Stomach (tissue), 4 donors: ENCODE measurements at regions not wholly inside any gene's neighbourhood (a gene's known extent, or its start where the extent isn't known, plus 50 kb on each side); places are given as distances from the start of the nearest gene placed in this dataset.
"Not testable (repeated sequence)": the region's sequence is repeated elsewhere in the genome, so short reads cannot be mapped to it uniquely, and the experiment has no call there.

ENCODE experiments used
- CTCF ChIP-seq, 7 experiments: fragments of 450-650 bp in 4 of 7; fragments of 200-600 bp in 3 of 7; sonication (generic) in 3 of 7; IDR thresholded peaks; one replicate each; pipeline ENCODE4 v1.5.1; 2016 to 2019; ENCODE audit warnings: antibody characterized with exemption in 7 of 7, control low read depth in 2 of 7, mild to moderate bottlenecking in 1 of 7
- POLR2AphosphoS5 ChIP-seq, 3 donors: sonication (generic); formaldehyde crosslinking; IDR thresholded peaks; one replicate each; pipeline ENCODE4 v1.6.1; 2016; ENCODE audit warnings: antibody characterized with exemption in 3 of 3

- TF ChIP-seq CTCF, POLR2AphosphoS5 (IDR thresholded peaks at IDR 0.05): not testable (repeated sequence)
Observed at GRCh38 chr5:125487652-125488051, 741.2 kb upstream of the ZNF608 start.
